Amniotic stem cell (primary cell): ENCODE measurements at regions not wholly inside any gene's neighbourhood (a gene's known extent, or its start where the extent isn't known, plus 50 kb on each side); places are given as distances from the start of the nearest gene placed in this dataset.

Source experiments
- DNase-seq: peaks from one replicate; lab custom pipeline; 2025; lab: John Stamatoyannopoulos, UW

GRCh38 chr15:39426552-39427532 is 154.0 kb upstream of the THBS1 start:
- DNase-seq = no peak

- DNase-seq = no peak
Measured at GRCh38 chr15:39427705-39428104, 153.2 kb upstream of the THBS1 start.

GRCh38 chr15:39429898-39430357 is 151.0 kb upstream of the THBS1 start:
- DNase-seq = no peak

- DNase-seq = no peak
Measured at GRCh38 chr15:39430389-39430788, 150.5 kb upstream of the THBS1 start.

- no peak for DNase-seq
Measured at GRCh38 chr15:39431376-39431775, 149.5 kb upstream of the THBS1 start.

GRCh38 chr15:39432026-39432425 is 148.9 kb upstream of the THBS1 start:
- no peak for DNase-seq

- DNase-seq = no peak
Measured at GRCh38 chr15:39432912-39433348, 147.9 kb upstream of the THBS1 start.

- DNase-seq = no peak
Measured at GRCh38 chr15:39433376-39433775, 147.5 kb upstream of the THBS1 start.

- no peak for DNase-seq
Measured at GRCh38 chr15:39434163-39434562, 146.7 kb upstream of the THBS1 start.

- DNase-seq = no peak
Measured at GRCh38 chr15:39434751-39435238, 146.1 kb upstream of the THBS1 start.

GRCh38 chr15:39435244-39435643 is 145.6 kb upstream of the THBS1 start:
- DNase-seq = no peak

GRCh38 chr15:39438260-39438659 is 142.6 kb upstream of the THBS1 start:
- no peak for DNase-seq

- DNase-seq = no peak
Measured at GRCh38 chr15:39438799-39439592, 141.9 kb upstream of the THBS1 start.

- no peak for DNase-seq
Measured at GRCh38 chr15:39442898-39443297, 138.0 kb upstream of the THBS1 start.

- no peak for DNase-seq
Measured at GRCh38 chr15:39443659-39444219, 137.1 kb upstream of the THBS1 start.

GRCh38 chr15:39444735-39445470 is 136.0 kb upstream of the THBS1 start:
- DNase-seq = no peak

GRCh38 chr15:39445931-39446330 is 134.9 kb upstream of the THBS1 start:
- DNase-seq = no peak

- DNase-seq = no peak
Measured at GRCh38 chr15:39447346-39447745, 133.5 kb upstream of the THBS1 start.

GRCh38 chr15:39447881-39448280 is 133.0 kb upstream of the THBS1 start:
- DNase-seq = no peak

- DNase-seq = no peak
Measured at GRCh38 chr15:39448409-39448808, 132.5 kb upstream of the THBS1 start.

- no peak for DNase-seq
Measured at GRCh38 chr15:39451121-39451688, 129.7 kb upstream of the THBS1 start.
